ENCODE measurements at regions not wholly inside any gene's neighbourhood (a gene's known extent, or its start where the extent isn't known, plus 50 kb on each side); places are given as distances from the start of the nearest gene placed in this dataset.

DNA sequence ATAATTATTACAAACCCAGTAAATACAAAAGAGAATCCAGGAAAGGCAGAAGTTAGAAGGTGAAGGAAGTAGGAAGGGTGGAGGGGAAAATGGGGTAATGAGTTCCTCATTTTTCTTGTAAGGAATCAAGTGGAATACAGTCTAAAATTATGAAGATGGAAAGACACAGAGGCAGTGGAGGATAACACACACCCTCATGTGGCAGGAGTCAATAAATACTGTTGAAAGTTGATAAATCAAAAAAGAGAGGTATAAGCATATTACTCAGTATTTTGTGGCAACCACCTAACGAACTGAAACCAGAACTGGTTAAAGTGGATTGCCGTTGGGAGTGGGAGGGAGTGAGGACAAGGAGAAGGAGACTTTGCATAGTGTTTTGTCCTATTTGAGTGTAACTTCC is 78.6 kb upstream of the SLC44A3 start:
- Histone ChIP-seq H3K27me3 (ENCODE audit: insufficient read depth, low read length) (no peaks in the 10 kb centered on the region), H3K4me3 (ENCODE audit: low read length in 2 of 2) (no peak overlapping the region), H3K36me3 (ENCODE audit: insufficient read depth, low read length) (no peaks in the 10 kb centered on the region), H3K9me3 (ENCODE audit: control insufficient read depth in 1 of 2, low read length in 2 of 2) (no peaks in the 10 kb centered on the region), H3K4me1 (ENCODE audit: insufficient read depth, low read length) (no peaks in the 10 kb centered on the region), H3K27ac (ENCODE audit: low read depth, low read length) (no peak overlapping the region)
- intact Hi-C loops (cut with micrococcal nuclease), result no loop called here
- no peak for DNase-seq
- Mint-ChIP-seq H3K4me1 (peaks cover 0 to 1% (median 0%) of the 10 kb centered on the region in 4 donors), H3K27ac (no peak overlapping the region), H3K9me3 (peaks cover 0 to 4% (median 1%) of the 10 kb centered on the region in 8 donors), H3K27me3 (peaks cover 9 to 13% of the 10 kb centered on the region in 2 donors), H3K4me3 (no peak overlapping the region), H3K36me3 (no peaks in the 10 kb centered on the region)
- CTCF ChIA-PET (ENCODE audit: partially characterized antibody), result no interaction called here
- POLR2A ChIA-PET (ENCODE audit: partially characterized antibody), result no interaction called here

DNA sequence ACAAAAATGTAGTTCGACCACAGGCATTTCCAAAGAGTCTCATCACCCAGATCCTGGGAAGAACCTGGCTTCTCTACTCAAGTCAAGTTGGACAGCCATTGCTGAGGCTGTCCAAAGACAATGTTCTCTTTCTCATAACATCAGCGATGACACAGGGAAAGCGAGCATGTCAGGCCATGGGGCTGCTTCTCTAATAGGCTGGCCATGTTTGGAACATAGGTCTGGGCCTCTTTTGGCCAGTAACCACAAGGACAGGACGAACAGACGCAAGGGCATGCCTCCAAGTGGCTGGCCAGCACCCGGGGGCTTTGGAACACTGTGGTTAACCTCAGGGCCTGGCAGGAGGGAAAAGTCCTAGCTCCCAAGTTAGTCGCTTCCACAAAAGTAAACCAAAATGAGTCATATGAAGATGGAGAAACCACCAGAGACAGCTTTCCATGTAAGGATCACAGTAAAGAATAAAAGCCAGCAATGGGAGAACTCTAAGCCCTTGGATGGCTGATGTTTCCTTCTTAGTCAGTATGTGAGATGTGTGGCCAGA is 80.6 kb upstream of the SLC44A3 start:
- Histone ChIP-seq H3K9me3 (ENCODE audit: control insufficient read depth in 1 of 2, low read length in 2 of 2) (no peaks in the 10 kb centered on the region), H3K27ac (ENCODE audit: low read depth, low read length) (no peak overlapping the region), H3K27me3 (ENCODE audit: insufficient read depth, low read length) (no peaks in the 10 kb centered on the region), H3K36me3 (ENCODE audit: insufficient read depth, low read length) (no peaks in the 10 kb centered on the region), H3K4me1 (ENCODE audit: insufficient read depth, low read length) (no peaks in the 10 kb centered on the region), H3K4me3 (ENCODE audit: low read length in 2 of 2) (no peak overlapping the region)
- H3K4me3 Mint-ChIP-seq, result no peak overlapping the region
- POLR2A ChIA-PET (ENCODE audit: partially characterized antibody), result no interaction called here
- peaks cover 0 to 4% (median 2%) of the 10 kb centered on the region in 4 donors for H3K4me1 Mint-ChIP-seq
- intact Hi-C loops (cut with micrococcal nuclease), result no loop called here
- CTCF ChIA-PET (ENCODE audit: partially characterized antibody), result no interaction called here
- H3K9me3 Mint-ChIP-seq, result peaks cover 0 to 3% (median 0%) of the 10 kb centered on the region in 8 donors
- H3K27ac Mint-ChIP-seq, result no peak overlapping the region
- H3K27me3 Mint-ChIP-seq, result peaks cover 3 to 11% of the 10 kb centered on the region in 2 donors
- DNase-seq, result no peak
- H3K36me3 Mint-ChIP-seq, result no peaks in the 10 kb centered on the region

DNA sequence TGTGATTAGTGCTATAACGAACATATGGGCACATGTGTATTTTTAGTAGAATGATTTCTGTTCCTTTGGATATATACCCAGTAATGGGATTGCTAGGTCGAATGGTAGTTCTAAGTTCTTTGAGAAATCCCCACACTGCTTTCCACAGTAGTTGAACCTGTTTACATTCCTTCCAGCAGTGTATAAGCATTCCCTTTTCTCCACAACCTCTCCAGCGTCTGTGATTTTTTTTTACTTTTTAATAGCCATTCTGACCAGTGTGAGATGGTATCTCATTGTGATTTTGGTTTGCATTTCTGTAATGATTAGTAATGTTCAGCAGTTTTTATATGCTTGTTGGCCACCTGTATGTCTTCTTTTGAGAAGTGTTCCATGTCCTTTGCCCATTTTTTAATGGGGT is 81.8 kb upstream of the SLC44A3 start:
- Histone ChIP-seq H3K36me3 (ENCODE audit: insufficient read depth, low read length) (no peaks in the 10 kb centered on the region), H3K27me3 (ENCODE audit: insufficient read depth, low read length) (no peaks in the 10 kb centered on the region), H3K4me1 (ENCODE audit: insufficient read depth, low read length) (no peaks in the 10 kb centered on the region), H3K4me3 (ENCODE audit: low read length in 2 of 2) (no peak overlapping the region), H3K9me3 (ENCODE audit: control insufficient read depth in 1 of 2, low read length in 2 of 2) (no peaks in the 10 kb centered on the region), H3K27ac (ENCODE audit: low read depth, low read length) (no peak overlapping the region)
- no peaks in the 10 kb centered on the region for H3K36me3 Mint-ChIP-seq
- no peak overlapping the region for H3K27ac Mint-ChIP-seq
- H3K9me3 Mint-ChIP-seq, result peaks cover 0 to 3% (median 0%) of the 10 kb centered on the region in 8 donors
- CTCF ChIA-PET (ENCODE audit: partially characterized antibody), result no interaction called here
- DNase-seq, result no peak
- H3K27me3 Mint-ChIP-seq, result peaks cover 3 to 12% of the 10 kb centered on the region in 2 donors
- no peak overlapping the region for H3K4me3 Mint-ChIP-seq
- intact Hi-C loops (cut with micrococcal nuclease), result no loop called here
- POLR2A ChIA-PET (ENCODE audit: partially characterized antibody), result no interaction called here
- H3K4me1 Mint-ChIP-seq, result peaks cover 0 to 4% (median 2%) of the 10 kb centered on the region in 4 donors

DNA sequence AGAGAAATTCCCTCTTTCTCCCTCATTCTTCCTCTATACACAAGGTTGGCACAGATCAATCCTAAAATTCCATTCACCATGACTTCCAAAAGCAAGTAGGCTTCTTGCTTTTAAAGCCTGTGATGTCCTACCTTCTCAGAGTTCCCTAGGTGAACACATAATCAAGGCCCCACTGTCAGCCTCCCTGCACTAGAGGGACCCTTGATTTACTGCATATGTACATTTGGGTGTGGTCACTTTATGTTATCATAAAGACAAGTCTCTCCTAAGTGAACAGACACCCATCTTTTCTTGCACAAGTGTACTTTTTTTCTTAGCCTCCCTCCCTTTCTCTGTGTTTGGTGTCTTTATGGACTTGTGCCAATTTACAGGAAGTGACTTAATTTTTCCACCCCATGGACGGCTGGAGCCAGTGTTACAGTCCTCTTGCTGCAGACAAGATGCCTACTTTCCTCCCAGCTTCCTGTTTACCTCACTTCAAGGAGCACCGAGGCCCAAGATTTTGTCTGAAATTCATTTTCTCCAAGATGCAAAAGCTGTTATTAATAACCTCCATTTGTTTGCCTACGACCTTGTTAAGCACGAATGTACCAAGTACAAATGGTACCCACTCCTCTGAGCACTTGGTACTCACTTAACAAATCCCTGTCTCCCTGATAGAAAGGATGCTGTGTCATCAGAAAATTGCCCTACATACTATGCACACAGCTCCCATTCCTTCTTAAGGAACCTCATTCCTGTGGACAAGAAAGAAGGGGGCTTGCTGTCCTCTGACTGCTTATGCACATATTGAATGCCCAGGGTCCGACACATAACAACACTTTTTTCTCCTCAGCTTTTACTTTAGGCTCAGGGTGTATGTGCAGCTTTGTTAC is 82.8 kb upstream of the SLC44A3 start:
- intact Hi-C loops (cut with micrococcal nuclease), result no loop called here
- Mint-ChIP-seq H3K36me3 (no peaks in the 10 kb centered on the region), H3K4me3 (no peak overlapping the region), H3K27ac (no peak overlapping the region), H3K4me1 (peaks cover 0 to 4% (median 2%) of the 10 kb centered on the region in 4 donors), H3K9me3 (peaks cover 0 to 3% (median 0%) of the 10 kb centered on the region in 8 donors), H3K27me3 (peaks cover 3 to 9% of the 10 kb centered on the region in 2 donors)
- DNase-seq, result no peak
- POLR2A ChIA-PET (ENCODE audit: partially characterized antibody), result no interaction called here
- H3K27ac ChIP-seq (ENCODE audit: low read depth, low read length), result no peak overlapping the region
- no peaks in the 10 kb centered on the region for H3K27me3 ChIP-seq (ENCODE audit: insufficient read depth, low read length)
- H3K36me3 ChIP-seq (ENCODE audit: insufficient read depth, low read length), result no peaks in the 10 kb centered on the region
- H3K4me1 ChIP-seq (ENCODE audit: insufficient read depth, low read length), result no peaks in the 10 kb centered on the region
- CTCF ChIA-PET (ENCODE audit: partially characterized antibody), result no interaction called here
- H3K9me3 ChIP-seq (ENCODE audit: control insufficient read depth in 1 of 2, low read length in 2 of 2), result no peaks in the 10 kb centered on the region
- H3K4me3 ChIP-seq (ENCODE audit: low read length in 2 of 2), result no peak overlapping the region

DNA sequence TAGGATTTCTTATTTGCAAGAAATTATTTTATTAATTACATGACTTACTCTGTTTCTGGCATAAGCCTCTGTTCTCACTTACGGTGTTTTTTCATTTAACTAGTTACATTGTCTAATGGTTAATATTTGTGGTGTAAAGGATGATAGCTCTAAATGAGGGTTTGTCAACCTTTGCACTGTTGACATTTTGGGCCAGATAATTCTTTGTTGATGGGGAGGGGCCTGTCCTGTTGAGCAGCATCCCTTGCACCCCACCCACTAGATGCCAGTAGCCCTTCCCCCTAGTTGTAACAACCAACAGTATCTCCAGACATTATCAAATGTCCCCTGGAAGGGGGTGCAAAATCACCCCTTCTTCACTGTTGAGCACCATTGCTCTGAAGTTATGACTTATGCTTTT is 83.6 kb upstream of the SLC44A3 start:
- no peaks in the 10 kb centered on the region for H3K9me3 ChIP-seq (ENCODE audit: control insufficient read depth in 1 of 2, low read length in 2 of 2)
- no peaks in the 10 kb centered on the region for H3K27me3 ChIP-seq (ENCODE audit: insufficient read depth, low read length)
- no peaks in the 10 kb centered on the region for H3K4me1 ChIP-seq (ENCODE audit: insufficient read depth, low read length)
- H3K27ac ChIP-seq (ENCODE audit: low read depth, low read length), result no peak overlapping the region
- peaks cover 0 to 4% (median 1%) of the 10 kb centered on the region in 4 donors for H3K4me1 Mint-ChIP-seq
- intact Hi-C loops (cut with micrococcal nuclease), result no loop called here
- DNase-seq, result no peak
- peaks cover 3 to 11% of the 10 kb centered on the region in 2 donors for H3K27me3 Mint-ChIP-seq
- ChIA-PET POLR2A (ENCODE audit: partially characterized antibody) (no interaction called here), CTCF (ENCODE audit: partially characterized antibody) (no interaction called here)
- H3K36me3 Mint-ChIP-seq, result no peaks in the 10 kb centered on the region
- H3K9me3 Mint-ChIP-seq, result peaks cover 0 to 3% (median 0%) of the 10 kb centered on the region in 8 donors
- H3K4me3 ChIP-seq (ENCODE audit: low read length in 2 of 2), result no peak overlapping the region
- no peaks in the 10 kb centered on the region for H3K36me3 ChIP-seq (ENCODE audit: insufficient read depth, low read length)
- peak overlapping the region in 1 of 7 donors; percentile 9 for H3K27ac Mint-ChIP-seq
- no peak overlapping the region for H3K4me3 Mint-ChIP-seq

DNA sequence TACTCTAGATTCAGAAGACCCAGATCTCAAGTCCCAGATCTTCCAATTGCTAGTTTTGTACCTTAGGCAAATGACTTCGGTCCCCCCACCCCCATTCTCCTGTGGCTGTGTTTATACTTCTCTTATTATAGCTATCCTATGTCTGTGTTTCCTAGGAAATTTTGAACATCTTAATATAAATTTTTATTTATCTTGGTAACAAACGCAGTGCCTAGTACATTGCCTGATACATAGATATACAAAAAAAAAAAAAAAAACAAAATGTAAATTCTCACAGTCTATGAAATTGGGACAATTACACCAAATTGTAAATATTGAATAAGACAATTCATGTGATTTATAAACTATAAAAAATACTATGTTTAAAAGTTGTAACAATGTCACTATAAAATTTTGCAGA is 84.1 kb upstream of the SLC44A3 start:
- Mint-ChIP-seq H3K27ac (no peak overlapping the region), H3K9me3 (peaks cover 0 to 3% (median 0%) of the 10 kb centered on the region in 8 donors), H3K27me3 (peaks cover 3 to 11% of the 10 kb centered on the region in 2 donors), H3K4me3 (no peak overlapping the region), H3K36me3 (no peaks in the 10 kb centered on the region), H3K4me1 (peaks cover 0 to 4% (median 1%) of the 10 kb centered on the region in 4 donors)
- no peaks in the 10 kb centered on the region for H3K36me3 ChIP-seq (ENCODE audit: insufficient read depth, low read length)
- H3K4me1 ChIP-seq (ENCODE audit: insufficient read depth, low read length), result no peaks in the 10 kb centered on the region
- POLR2A ChIA-PET (ENCODE audit: partially characterized antibody), result no interaction called here
- H3K27ac ChIP-seq (ENCODE audit: low read depth, low read length), result no peak overlapping the region
- no peak for DNase-seq
- H3K27me3 ChIP-seq (ENCODE audit: insufficient read depth, low read length), result no peaks in the 10 kb centered on the region
- H3K9me3 ChIP-seq (ENCODE audit: control insufficient read depth in 1 of 2, low read length in 2 of 2), result no peaks in the 10 kb centered on the region
- H3K4me3 ChIP-seq (ENCODE audit: low read length in 2 of 2), result no peak overlapping the region
- CTCF ChIA-PET (ENCODE audit: partially characterized antibody), result no interaction called here
- intact Hi-C loops (cut with micrococcal nuclease), result no loop called here

DNA sequence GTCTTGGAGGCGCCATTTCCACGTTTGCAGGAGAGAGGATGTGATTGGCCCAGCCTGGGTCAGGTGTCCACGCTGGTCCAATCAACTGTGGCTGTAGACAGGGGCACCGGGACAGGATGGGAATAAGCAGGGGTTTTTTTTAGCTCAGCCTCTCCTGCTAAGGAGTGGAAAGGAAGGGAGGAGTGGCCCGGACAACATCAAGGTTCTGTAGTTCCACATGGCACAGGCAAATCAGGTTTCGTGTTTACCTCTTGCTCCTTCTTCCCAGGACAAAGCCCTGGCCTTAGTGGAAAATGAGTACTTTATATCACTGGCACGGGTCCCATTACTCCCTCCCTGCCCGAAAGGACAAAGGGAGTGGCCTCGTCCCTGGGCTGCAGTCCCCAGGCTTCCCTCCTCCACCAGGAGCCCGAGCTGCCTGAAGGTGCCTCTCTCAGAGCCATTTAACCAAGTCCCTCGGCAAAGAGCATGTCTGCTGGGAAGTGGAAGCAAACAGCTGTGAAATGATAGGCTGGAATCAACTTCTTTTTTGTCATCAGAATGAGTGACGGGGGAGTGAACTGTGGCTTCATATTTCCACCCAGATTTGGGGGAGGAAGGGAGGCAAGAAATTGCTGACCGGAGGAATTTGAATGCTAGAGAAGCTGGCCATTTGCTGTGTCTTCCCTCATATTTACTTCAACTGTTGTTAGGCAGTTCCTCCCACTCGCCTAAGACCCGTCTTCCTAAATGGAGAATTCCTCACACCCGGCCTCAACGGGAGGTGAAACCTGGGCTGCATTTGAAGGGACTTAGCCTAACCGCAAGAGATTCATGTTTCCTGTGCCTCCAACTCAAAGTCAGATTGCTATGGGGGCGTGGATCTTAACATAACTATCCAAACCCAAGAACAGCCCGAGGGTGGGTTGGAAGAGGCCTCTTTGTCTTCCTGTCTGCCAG is 84.9 kb upstream of the SLC44A3 start:
- Mint-ChIP-seq H3K27me3 (peaks cover 5 to 10% of the 10 kb centered on the region in 2 donors), H3K9me3 (peaks cover 0 to 3% (median 0%) of the 10 kb centered on the region in 8 donors), H3K4me3 (no peak overlapping the region), H3K36me3 (no peaks in the 10 kb centered on the region), H3K4me1 (peaks cover 0 to 4% (median 1%) of the 10 kb centered on the region in 4 donors), H3K27ac (no peak overlapping the region)
- ChIA-PET CTCF (ENCODE audit: partially characterized antibody) (no interaction called here), POLR2A (ENCODE audit: partially characterized antibody) (no interaction called here)
- no peaks in the 10 kb centered on the region for H3K9me3 ChIP-seq (ENCODE audit: control insufficient read depth in 1 of 2, low read length in 2 of 2)
- H3K4me3 ChIP-seq (ENCODE audit: low read length in 2 of 2), result no peak overlapping the region
- intact Hi-C loops (cut with micrococcal nuclease), result no loop called here
- H3K27ac ChIP-seq (ENCODE audit: low read depth, low read length), result no peak overlapping the region
- H3K36me3 ChIP-seq (ENCODE audit: insufficient read depth, low read length), result no peaks in the 10 kb centered on the region
- DNase-seq, result no peak
- H3K27me3 ChIP-seq (ENCODE audit: insufficient read depth, low read length), result no peaks in the 10 kb centered on the region
- no peaks in the 10 kb centered on the region for H3K4me1 ChIP-seq (ENCODE audit: insufficient read depth, low read length)

Data from CD4-positive, alpha-beta memory T cell (primary cell).